NCI-H1105 (cell line): ENCODE measurements at regions not wholly inside any gene's neighbourhood (a gene's known extent, or its start where the extent isn't known, plus 50 kb on each side); places are given as distances from the start of the nearest gene placed in this dataset.

Source experiments
- DNase-seq: peaks from one replicate; lab custom pipeline; 2025; lab: John Stamatoyannopoulos, UW

GRCh38 chr2:120515759-120516678 lies 170.1 kb downstream of the INHBB start:
- no peak for DNase-seq

- DNase-seq, result no peak
Observed at GRCh38 chr2:120516679-120517314, 170.9 kb downstream of the INHBB start.

- DNase-seq, result no peak
Observed at GRCh38 chr2:120517751-120518469, 172.0 kb downstream of the INHBB start.

GRCh38 chr2:120518819-120519218 lies 172.9 kb downstream of the INHBB start:
- no peak for DNase-seq

- DNase-seq, result no peak
Observed at GRCh38 chr2:120519469-120519868, 173.5 kb downstream of the INHBB start.

- no peak for DNase-seq
Observed at GRCh38 chr2:120520454-120520853, 174.5 kb downstream of the INHBB start.

GRCh38 chr2:120520929-120521912 lies 175.3 kb downstream of the INHBB start:
- no peak for DNase-seq

GRCh38 chr2:120522151-120522751 lies 176.3 kb downstream of the INHBB start:
- no peak for DNase-seq

- DNase-seq, result no peak
Observed at GRCh38 chr2:120523766-120524165, 177.8 kb downstream of the INHBB start.

- no peak for DNase-seq
Observed at GRCh38 chr2:120524174-120524573, 178.2 kb downstream of the INHBB start.

GRCh38 chr2:120525056-120526046 lies 179.4 kb downstream of the INHBB start:
- DNase-seq, result no peak

- no peak for DNase-seq
Observed at GRCh38 chr2:120526047-120526562, 180.2 kb downstream of the INHBB start.

GRCh38 chr2:120526997-120527945 lies 181.3 kb downstream of the INHBB start:
- no peak for DNase-seq

- DNase-seq, result no peak
Observed at GRCh38 chr2:120528051-120528692, 182.2 kb downstream of the INHBB start.

GRCh38 chr2:120528693-120529076 lies 182.7 kb downstream of the INHBB start:
- no peak for DNase-seq

- no peak for DNase-seq
Observed at GRCh38 chr2:120530781-120531180, 184.8 kb downstream of the INHBB start.

GRCh38 chr2:120531365-120531764 lies 185.4 kb downstream of the INHBB start:
- DNase-seq, result no peak
